ENCODE measurements at regions not wholly inside any gene's neighbourhood (a gene's known extent, or its start where the extent isn't known, plus 50 kb on each side); places are given as distances from the start of the nearest gene placed in this dataset.

DNA sequence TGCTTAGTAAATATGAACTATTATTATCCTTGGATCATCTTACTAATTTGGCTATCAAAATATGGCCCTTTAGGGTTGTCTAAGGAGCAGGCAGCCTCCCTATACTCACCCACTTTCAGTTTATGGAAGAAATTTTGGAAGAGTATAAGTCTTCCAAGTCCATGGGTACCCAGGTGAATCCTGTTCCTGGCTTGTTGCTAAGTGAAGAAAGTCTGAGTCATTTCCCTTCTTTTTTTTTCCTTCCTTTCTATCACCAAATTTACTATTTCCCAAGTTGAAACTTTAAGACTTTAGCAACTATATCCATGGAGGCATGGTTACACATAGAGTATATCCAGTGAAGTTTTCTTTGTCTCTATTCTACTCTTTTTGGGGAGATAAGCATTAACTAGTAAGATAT is 184.0 kb upstream of the ACTBL2 start:
- TF ChIP-seq GATA2 (IDR thresholded peaks at IDR 0.05; ENCODE audit: low read depth, low read length): no peak
- TF ChIP-seq GATA3 (IDR thresholded peaks at IDR 0.05; ENCODE audit: low read depth, low read length): no peak
